AG20443 (cell line): ENCODE measurements at regions not wholly inside any gene's neighbourhood (a gene's known extent, or its start where the extent isn't known, plus 50 kb on each side); places are given as distances from the start of the nearest gene placed in this dataset.
A peak's percentile ranks its signal among the peaks of the same experiment; 100 is the strongest.

Experiments
- DNase-seq: peaks from one replicate; pipeline ENCODE4 v3.0.0; 2012; ENCODE audit warnings: low spot score, mixed read lengths

GRCh38 chr2:12498286-12498685 lies 218.4 kb upstream of the TRIB2 start:
- no peak for DNase-seq

DNA sequence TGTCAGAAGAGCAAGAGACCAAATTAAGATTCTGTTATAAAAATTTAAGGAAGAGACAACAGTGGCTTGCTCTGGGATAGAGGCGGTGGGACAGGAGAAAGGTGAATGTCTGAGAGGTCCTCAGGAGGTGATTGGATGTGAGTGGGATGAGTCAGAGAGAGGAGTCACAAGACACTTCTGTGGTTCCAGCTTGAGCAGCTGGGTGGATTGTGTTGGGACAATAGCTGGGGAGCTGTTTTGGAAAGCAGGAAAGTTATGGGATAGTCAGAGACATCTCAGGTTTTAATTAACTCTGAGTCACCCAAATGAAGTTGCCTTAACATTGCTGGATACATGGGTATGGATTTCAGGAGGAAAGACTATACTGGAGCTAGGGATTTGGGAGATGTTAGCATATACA lies 218.0 kb upstream of the TRIB2 start:
- DNase-seq = peak; percentile 76

GRCh38 chr2:12500899-12501298 lies 215.8 kb upstream of the TRIB2 start:
- DNase-seq = no peak

- no peak for DNase-seq
Measured at GRCh38 chr2:12501469-12502158, 215.1 kb upstream of the TRIB2 start.

DNA sequence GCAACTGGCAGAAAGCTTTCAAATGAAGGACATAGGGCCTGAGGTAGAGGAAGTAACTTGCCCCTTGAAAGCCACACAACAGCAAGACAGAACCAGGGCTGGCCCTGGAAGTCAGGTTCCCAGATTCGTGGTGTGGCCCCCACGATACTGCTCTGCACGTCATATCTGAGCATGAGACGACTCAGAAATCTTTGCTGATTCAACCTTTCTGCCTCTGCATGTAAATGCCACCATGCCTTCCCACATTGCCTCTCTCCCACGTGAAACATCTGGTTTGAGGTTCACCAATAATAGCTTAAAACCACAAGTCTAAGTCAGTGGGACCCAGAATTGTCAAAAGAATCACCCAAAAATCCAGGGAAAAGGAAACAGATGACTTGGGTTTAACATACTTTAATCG lies 214.0 kb upstream of the TRIB2 start:
- DNase-seq = no peak

GRCh38 chr2:12504443-12504842 lies 212.3 kb upstream of the TRIB2 start:
- DNase-seq = no peak

DNA sequence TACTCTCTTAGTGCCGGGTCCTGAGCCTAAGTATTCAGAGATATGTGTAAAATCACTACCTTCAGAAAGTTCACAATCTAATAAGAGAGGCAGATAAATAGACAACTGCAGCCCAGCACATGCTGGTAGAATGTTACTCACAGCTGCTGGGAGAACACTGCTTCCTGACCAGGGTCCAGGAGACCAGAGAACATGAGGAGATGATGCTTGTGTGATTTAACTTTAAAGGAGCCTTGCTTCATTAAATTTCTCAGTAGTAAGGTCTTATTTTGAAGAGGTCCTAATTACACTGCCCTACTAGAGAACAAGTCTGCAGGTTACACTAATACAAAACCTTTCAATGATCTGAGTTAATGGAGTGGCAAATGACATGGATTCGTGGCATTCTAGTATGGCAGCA lies 209.9 kb upstream of the TRIB2 start:
- no peak for DNase-seq

GRCh38 chr2:12507295-12507694 lies 209.4 kb upstream of the TRIB2 start:
- DNase-seq = peak; percentile 74

DNA sequence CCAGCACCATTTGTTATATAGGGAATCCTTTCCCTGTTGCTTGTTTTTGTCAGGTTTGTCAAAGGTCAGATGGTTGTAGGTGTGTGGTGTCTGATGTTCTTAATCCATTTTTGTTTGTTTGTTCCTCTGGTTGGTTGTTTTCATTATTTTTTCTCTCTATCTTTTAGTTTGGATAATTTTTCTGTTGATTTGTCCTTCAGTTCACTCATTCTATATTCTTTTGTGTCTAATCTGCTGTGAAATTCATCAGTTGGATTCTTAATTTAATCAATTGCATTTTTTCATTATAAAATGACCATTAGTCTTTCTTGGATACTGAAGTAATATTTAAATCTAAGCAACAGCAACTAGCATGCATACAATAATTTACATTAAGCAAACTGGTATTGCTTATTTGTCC lies 206.7 kb upstream of the TRIB2 start:
- DNase-seq = no peak

DNA sequence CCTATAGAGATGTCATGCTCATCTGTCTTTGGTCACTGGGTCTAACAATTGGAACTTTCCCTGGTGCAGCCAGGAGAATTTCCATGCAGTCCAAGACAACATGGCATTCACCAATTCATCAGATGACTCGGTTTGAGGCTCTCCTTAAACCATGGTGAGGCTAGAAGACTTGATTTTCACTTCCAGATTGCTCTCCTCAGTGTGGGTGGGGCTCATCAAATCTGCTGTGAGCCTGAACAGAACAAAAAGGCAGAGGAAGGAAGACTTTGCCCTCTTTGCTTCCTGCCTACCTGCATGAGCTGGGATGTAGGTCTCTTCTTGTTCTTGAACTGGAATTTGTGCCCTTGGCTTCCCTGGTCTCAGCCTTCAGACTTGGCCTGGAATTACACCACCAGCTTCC lies 203.4 kb upstream of the TRIB2 start:
- no peak for DNase-seq

GRCh38 chr2:12514168-12514567 lies 202.6 kb upstream of the TRIB2 start:
- DNase-seq = no peak

DNA sequence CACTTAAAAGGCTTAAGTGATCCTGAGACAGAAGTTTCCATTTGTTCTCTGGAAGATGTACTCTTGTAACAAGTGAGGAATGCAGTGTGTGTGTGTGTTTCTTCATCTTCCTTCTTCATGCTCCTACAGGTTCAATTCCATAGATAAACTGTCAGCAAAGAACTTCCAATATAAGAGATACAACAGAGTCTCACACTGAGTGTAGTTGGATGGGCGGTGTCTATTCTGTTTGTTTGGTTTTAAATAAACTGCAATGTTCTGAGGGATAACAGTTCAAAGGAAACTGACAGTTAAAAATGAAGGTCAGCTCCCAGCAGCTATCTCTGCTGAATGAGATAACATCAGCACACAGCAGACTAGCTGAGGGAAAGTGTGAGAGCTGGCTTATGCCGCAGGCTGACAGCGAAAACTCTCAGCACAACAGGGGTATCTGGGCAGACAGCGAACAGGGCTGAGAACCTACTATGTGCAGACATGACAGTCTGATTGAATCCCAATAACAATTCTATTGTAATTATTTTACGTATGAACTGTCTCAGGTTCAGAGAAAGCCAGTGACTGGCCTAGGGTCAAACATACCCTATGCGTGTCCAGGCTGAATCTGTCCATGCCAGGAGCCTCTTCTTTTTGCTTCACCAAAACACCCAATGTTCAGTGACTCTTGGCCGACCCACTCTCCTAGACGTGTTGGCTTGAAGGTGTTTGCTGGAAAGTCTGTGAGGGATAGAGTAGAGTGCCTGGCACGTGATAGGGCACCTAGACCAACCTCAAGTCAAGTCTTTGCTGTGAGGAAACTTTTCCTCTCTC lies 201.9 kb upstream of the TRIB2 start:
- no peak for DNase-seq

- DNase-seq = no peak
Measured at GRCh38 chr2:12515871-12516270, 200.9 kb upstream of the TRIB2 start.

DNA sequence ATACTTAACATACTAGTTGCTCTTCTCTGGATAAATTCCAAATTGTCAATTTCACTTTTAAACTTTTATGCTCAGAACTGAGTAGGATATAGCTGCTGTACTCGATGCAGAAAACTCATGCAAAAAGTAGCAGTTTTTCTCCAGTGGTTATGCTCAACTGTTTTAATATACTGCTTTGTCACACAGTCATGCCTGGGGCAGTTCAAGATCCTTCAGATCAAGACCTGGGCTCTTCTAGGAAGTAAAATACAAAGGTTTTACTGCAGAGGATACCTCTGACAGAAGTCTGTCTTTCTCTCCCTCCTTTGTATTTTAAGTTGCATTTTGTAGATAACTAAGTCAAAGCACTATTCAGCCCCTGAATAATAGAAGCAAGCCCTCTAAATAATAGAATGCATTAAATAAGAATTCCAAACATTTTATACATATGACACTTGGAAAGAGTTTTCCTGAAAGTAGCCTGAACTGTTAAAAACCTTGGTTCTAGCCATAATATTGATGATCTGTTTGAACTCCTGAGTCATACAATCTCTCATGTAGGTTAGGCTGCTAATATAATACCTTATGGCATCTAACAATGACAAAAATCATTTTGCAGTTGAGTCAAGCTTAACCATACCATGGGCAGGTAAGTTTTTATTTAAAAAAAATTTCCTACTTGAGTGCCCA lies 183.3 kb upstream of the TRIB2 start:
- DNase-seq = no peak

- DNase-seq = peak; percentile 85
Measured at GRCh38 chr2:12534646-12535263, 182.0 kb upstream of the TRIB2 start.

GRCh38 chr2:12536976-12537375 lies 179.8 kb upstream of the TRIB2 start:
- DNase-seq = no peak

GRCh38 chr2:12538138-12538694 lies 178.5 kb upstream of the TRIB2 start:
- no peak for DNase-seq

DNA sequence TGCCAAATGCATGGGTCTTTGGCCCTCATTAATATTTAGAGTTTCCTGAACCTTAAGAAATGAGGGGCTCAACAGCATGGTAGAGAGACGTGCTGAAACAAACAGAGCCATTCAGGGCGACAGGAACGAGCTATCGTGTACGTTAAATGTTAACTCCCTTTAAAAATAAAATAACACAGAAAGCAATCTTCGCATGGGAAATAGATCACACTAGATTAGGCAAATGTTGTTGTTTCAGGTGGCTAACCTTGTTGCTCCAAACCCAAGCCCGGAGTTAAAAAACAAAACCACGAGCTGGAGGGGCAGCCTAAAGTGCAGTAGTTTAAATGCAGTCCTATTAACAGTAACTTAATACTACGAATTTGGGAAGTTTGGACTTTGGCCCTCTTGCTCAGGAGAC lies 177.4 kb upstream of the TRIB2 start:
- DNase-seq = no peak

DNA sequence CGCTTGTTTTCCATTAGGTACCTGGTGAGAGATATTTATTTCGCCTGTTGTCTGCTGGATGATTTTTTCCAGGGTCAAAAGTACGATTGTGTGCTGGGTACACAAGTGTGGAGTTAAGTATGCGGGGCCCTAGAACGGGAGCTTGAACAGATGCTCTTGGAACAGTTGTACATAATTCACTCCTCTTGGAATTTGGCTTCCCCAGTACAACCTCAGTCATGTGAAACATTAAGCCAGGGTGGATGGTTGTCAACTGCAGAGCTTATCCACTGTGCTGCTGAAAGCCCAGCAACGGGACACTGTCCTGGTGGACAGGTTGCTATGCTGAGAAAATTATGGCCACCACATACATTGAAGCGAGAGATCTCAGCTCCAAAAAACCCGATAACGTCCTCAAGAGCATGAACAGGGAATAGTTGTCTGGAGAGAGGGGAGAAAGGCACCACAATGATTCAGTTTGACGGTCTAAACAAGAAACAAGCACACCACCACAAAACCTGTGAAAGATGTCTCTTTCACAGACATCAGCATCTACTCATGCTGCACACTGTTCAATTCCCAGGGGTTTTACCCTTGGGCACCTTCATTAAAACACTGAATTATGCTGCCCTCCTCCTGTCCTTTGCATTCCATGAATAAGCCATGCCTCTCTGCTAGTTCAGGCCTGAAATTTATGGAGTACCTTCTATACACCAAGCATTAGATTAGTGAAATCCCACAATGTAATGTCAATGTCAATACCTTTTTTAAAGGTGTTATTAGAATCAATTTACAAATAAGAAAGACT lies 176.8 kb upstream of the TRIB2 start:
- DNase-seq = no peak

- DNase-seq = no peak
Measured at GRCh38 chr2:12543076-12543977, 173.4 kb upstream of the TRIB2 start.
